ENCODE measurements at regions not wholly inside any gene's neighbourhood (a gene's known extent, or its start where the extent isn't known, plus 50 kb on each side); places are given as distances from the start of the nearest gene placed in this dataset.
"Not testable (repeated sequence)": the region's sequence is repeated elsewhere in the genome, so short reads cannot be mapped to it uniquely, and the experiment has no call there.

DNA sequence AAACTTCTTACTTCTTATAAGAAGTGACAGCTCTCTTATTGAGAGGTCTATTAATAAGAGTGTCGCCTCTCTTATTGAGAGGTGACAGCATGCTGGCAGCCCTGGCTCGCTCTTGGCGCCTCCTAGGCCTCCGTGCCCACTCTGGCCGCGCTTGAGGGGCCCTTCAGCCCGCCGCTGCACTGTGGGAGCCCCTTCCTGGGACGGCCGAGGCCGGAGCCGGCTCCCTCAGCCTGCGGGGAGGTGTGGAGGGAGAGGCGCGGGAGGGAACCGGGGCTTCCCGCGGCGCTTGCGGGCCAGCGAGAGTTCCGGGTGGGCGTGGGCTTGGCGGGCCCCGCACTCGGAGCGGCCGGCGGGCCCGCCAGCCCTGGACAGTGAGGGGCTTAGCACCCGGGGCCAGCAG lies 554.2 kb upstream of the ACTRT1 start:
- not testable (repeated sequence) for DNase-seq, ATAC-seq

DNA sequence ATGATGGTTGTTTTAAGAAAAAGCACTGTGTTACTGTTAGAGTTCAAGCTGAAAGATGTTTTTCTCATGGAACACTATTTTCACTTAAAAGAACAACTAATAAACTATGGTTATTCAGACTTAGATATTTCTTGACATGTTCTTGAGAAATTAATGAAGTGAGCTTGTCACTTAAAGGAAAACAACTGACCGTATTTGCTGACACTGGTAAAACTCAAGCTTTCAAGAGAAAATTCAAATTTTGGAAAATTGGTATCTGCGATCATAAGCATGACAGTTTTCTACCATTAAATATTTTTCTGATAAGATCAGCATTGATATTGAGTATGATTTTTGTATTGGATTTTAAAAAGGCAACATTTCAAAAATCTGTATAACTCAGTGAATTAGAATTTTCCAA lies 549.5 kb upstream of the ACTRT1 start:
- ATAC-seq, result no peak

DNA sequence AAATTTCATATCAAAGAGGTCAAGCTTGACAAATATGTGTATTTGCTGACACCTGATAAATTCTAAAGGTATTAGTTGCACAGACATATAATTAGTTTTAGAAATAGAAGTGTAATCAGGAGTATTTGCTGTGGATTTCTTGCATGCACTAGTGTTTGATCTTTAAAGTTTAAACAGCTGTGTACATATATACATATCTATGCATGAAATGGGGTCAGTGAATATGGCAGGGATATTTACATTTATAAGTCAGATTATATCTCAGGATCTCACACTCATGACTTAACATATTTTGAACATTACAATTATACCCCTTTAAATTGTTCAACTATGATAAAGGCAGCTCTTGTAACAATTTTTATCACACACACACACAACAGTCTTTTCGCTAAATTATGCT lies 547.4 kb upstream of the ACTRT1 start:
- no peak for DNase-seq

More for the DNA sequence above, 549.5 kb upstream of the ACTRT1 start:
- DNase-seq, result no peak

DNA sequence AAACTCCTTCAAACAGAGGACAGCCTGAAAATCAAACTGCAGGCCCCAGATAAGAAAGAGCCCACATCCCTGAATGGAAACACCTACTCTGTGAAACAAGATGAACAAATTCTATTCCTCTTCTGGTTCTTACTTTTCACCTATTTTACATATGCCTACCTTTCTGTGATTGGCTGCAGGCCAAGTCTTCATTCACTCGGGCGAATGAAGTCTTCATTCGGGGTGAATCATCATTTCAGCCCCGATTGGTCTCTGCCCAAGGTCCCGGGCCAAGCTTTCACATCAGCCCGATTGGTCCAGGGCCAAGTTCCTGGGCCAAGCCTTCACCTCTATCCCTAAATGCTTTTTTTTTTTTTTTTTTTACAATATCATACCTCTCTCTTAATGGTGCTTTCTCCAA lies 529.8 kb upstream of the ACTRT1 start:
- no peak for DNase-seq
- no peak for ATAC-seq

More for the DNA sequence above, 547.4 kb upstream of the ACTRT1 start:
- no peak for ATAC-seq

DNA sequence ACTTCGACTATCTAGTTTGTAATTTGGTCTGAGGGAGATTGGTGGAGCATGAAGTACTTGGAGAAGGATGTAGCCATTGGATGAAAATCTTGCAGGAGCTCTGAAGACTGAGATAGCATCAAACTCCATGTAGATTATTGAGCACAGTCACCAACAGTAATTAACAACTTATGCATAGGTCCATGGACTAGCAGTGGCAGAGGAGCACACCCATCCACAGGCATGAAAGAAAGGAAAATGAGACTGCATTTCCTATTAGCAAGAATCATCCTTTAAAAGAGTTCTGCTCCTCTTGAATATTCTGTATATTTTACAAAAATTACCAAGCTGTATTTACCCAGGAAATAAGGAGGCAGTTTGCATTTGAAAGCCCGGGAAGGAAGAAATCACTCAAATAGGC lies 529.4 kb upstream of the ACTRT1 start:
- DNase-seq, result no peak
- ATAC-seq, result no peak

GRCh38 chrX:128543114-128543513 lies 490.9 kb upstream of the ACTRT1 start:
- DNase-seq, result no peak
- no peak for ATAC-seq

- DNase-seq, result no peak
Observed at GRCh38 chrX:128518508-128518907, 466.3 kb upstream of the ACTRT1 start.

DNA sequence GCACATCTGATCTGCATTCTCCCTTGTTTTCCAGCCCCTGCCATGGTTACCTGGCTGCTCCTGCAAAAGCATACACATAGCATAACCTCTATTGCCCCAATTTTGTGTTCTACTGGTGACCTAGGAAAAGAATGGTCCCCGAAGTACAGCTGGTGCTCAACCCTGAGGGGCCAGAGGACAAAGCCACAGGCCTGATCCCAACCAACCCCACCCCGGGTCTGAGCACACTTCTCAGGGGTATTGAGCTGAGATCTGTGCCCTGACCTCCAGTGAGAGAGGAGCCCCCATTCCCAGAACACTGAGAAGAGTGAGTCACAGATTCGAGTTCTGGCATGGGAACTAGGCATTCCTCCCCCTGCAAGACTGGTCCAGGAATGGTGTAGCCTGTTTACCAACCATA lies 465.5 kb upstream of the ACTRT1 start:
- DNase-seq (no peak), ATAC-seq (no peak)

More at GRCh38 chrX:128518508-128518907, 466.3 kb upstream of the ACTRT1 start:
- no peak for ATAC-seq

DNA sequence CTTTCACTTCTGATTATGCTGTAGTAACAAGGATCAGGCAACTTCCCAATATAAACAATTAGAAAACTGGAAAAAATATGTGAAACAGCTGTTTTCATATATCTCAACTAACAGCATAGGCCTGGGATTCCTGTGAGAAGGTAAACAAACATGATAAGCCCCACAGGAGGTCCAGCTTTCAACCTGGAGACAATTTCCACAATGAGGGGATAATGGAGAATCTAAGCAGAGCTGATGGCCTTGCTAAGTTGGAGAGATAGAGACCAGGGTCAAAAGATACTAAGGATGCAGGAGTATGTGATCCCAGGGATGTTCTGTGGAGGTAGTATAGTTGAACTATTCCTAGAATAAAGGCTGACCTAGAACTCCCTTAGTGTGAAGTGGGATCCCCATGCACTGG lies 452.3 kb upstream of the ACTRT1 start:
- ATAC-seq (no peak), DNase-seq (no peak)

GRCh38 chrX:128464116-128464515 lies 411.9 kb upstream of the ACTRT1 start:
- no peak for DNase-seq
- no peak for ATAC-seq

GRCh38 chrX:128460835-128461234 lies 408.6 kb upstream of the ACTRT1 start:
- ATAC-seq (no peak), DNase-seq (no peak)

DNA sequence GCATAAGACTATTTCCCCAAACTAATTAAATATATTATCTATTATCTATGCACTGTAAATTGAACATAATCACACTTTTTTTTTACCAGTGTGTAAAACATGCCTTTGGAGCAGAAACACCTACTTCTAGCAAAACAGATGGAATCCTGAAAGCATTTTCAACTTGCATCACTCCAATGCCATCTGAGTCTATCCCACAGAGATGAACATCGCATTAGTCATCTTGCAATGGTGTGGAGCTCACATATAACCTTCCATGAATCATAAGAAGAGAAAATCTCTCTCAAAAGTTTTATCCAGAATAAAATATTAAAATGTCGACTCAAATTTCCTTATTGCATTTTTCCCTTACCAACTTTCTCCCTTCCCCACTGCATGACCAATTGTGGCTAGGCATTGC lies 406.7 kb upstream of the ACTRT1 start:
- DNase-seq, result no peak
- ATAC-seq, result no peak

GRCh38 chrX:128457674-128458073 lies 405.5 kb upstream of the ACTRT1 start:
- ATAC-seq, result no peak

DNA sequence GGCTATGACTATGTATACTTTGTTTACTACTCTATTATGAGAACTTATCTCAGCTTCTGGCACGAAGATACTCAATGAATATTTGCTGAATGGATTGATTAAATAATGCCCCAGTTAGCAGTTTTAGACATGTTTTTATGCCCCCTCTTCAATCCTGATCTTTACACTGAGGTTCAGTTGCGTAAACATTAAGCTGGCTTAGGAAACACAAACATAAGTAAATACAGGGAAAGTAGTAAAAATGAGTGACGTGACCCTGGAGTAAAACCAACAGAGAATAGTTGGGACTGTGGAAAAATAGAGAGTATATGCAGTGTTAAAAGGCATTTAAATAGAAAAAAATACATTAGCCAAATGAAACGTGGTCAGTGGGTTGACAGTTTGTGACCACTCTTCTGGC lies 387.0 kb upstream of the ACTRT1 start:
- no peak for DNase-seq
- no peak for ATAC-seq

More at GRCh38 chrX:128457674-128458073, 405.5 kb upstream of the ACTRT1 start:
- no peak for DNase-seq

GRCh38 chrX:128438082-128438481 lies 385.9 kb upstream of the ACTRT1 start:
- no peak for DNase-seq
- no peak for ATAC-seq

GRCh38 chrX:128436397-128437103 lies 384.3 kb upstream of the ACTRT1 start:
- no peak for ATAC-seq
- DNase-seq, result no peak

DNA sequence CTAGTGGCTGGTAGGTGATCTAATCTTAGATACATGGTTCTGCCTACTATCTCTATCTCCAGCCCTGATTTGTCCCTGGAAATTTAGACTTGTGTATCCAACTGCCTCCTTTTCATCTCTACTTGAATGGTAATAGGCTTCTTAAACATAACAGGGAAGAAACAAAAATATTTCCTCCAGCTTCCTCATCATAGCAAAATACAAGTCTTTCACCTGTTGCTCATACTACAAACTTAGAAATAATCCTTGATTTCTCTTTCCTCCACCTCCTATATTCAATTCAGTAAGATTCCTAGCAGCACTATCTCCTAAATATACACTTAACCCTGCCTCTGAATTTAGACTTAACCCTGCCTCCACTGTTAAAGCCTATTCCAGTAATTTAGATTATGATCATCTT lies 373.3 kb upstream of the ACTRT1 start:
- ATAC-seq (no peak), DNase-seq (no peak)

DNA sequence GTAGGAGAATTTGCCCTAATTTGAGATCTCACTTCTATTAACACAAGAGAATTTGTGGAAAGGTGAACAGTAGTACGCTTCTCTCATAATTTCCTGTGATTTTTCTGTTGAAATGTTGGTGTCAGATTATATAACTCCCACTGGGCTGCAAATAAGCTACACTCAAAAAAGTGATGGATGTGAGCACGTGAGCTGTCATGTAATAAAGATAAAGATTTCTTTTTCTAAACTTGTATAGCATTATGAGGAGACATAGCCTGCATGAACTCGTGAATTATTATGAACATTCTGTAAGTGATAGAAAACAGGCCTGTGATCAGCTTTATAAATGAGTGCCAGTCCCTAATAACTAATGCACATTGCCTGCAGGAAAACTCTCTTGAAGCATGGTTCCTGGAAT lies 356.6 kb upstream of the ACTRT1 start:
- ATAC-seq (no peak), DNase-seq (no peak)

GRCh38 chrX:128396601-128397000 lies 344.4 kb upstream of the ACTRT1 start:
- DNase-seq (no peak), ATAC-seq (no peak)

DNA sequence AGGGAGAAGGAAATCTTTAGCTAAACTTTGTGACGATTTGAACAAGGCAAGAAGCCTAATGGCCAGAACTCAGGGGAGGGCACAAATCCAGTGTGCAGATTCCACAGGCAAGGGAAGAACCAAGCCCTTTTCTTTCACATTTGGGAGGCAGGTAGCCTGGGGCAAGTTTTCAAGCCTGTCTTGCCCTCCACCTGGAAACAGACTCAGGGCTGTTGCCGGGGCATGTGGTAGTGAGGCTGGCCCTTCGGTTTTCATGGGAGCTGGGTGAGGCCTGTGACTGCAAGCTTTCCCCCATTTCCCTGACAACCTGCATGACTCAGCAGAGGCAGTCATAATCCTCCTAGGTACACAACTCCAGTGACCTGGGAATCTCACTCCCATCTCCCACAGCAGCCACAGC lies 331.6 kb upstream of the ACTRT1 start:
- not testable (repeated sequence) for DNase-seq

GRCh38 chrX:128365492-128365891 lies 313.3 kb upstream of the ACTRT1 start:
- ATAC-seq (no peak), DNase-seq (no peak)

More for the DNA sequence above, 331.6 kb upstream of the ACTRT1 start:
- not testable (repeated sequence) for ATAC-seq

- no peak for DNase-seq
- ATAC-seq, result no peak
Observed at GRCh38 chrX:128335671-128336070, 283.5 kb upstream of the ACTRT1 start.

DNA sequence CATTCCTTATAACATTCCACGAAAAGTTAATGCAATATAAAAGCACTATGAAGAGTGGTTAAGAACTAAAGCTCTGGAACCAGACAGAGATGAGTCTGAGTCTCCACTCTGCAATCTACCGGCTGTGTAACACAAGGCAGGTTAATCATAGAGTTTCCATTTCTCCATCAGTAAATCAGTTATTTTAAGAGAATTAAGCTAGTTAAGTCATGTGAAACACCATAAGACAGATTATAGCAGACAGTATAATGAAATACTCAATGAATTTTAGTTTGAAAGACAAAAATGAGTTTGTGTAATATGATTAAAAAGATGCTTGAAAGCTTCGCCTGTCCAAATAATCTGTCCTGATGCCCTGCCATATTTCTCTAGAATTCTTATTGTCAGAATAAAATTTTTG lies 282.6 kb upstream of the ACTRT1 start:
- ATAC-seq (no peak), DNase-seq (no peak)

- ATAC-seq (no peak), DNase-seq (no peak)
Observed at GRCh38 chrX:128310912-128311311, 258.7 kb upstream of the ACTRT1 start.
